Hepatocyte (in vitro differentiated cells): ENCODE measurements at regions not wholly inside any gene's neighbourhood (a gene's known extent, or its start where the extent isn't known, plus 50 kb on each side); places are given as distances from the start of the nearest gene placed in this dataset.
"Not testable (repeated sequence)": the region's sequence is repeated elsewhere in the genome, so short reads cannot be mapped to it uniquely, and the experiment has no call there.

Experiments
- EZH2 ChIP-seq: fragments of 200-600 bp; sonication (generic); IDR thresholded peaks from 2 replicates; pipeline ENCODE4 v1.6.1; 2016; ENCODE audit warnings: antibody characterized with exemption, mild to moderate bottlenecking, borderline replicate concordance
- EZH2phosphoT487 ChIP-seq: fragments of 200-600 bp; sonication (generic); IDR thresholded peaks from one replicate; pipeline ENCODE4 v1.6.1; 2018; ENCODE audit warnings: antibody characterized with exemption, mild to moderate bottlenecking, low read depth, moderate library complexity; ENCODE audit not compliant: unreplicated experiment, severe bottlenecking
- TF ChIP-seq, protein P1 (sequence below): fragments of 200-600 bp; sonication (generic); IDR thresholded peaks from 2 replicates; pipeline ENCODE4 v1.5.1; 2016; ENCODE audit warnings: antibody characterized with exemption, mild to moderate bottlenecking; ENCODE audit not compliant: poor library complexity

GRCh38 chr1:83208540-83208939 is 790.4 kb downstream of the TTLL7 start:
- TF ChIP-seq EZH2, EZH2phosphoT487: not testable (repeated sequence)
- TF ChIP-seq, protein P1, sequence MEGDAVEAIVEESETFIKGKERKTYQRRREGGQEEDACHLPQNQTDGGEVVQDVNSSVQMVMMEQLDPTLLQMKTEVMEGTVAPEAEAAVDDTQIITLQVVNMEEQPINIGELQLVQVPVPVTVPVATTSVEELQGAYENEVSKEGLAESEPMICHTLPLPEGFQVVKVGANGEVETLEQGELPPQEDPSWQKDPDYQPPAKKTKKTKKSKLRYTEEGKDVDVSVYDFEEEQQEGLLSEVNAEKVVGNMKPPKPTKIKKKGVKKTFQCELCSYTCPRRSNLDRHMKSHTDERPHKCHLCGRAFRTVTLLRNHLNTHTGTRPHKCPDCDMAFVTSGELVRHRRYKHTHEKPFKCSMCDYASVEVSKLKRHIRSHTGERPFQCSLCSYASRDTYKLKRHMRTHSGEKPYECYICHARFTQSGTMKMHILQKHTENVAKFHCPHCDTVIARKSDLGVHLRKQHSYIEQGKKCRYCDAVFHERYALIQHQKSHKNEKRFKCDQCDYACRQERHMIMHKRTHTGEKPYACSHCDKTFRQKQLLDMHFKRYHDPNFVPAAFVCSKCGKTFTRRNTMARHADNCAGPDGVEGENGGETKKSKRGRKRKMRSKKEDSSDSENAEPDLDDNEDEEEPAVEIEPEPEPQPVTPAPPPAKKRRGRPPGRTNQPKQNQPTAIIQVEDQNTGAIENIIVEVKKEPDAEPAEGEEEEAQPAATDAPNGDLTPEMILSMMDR, result not testable (repeated sequence)
